NCI-H460 (cell line): ENCODE measurements at regions not wholly inside any gene's neighbourhood (a gene's known extent, or its start where the extent isn't known, plus 50 kb on each side); places are given as distances from the start of the nearest gene placed in this dataset.
"Not testable (repeated sequence)": the region's sequence is repeated elsewhere in the genome, so short reads cannot be mapped to it uniquely, and the experiment has no call there.

Experiments used
- DNase-seq: peaks from one replicate; pipeline ENCODE4 v3.0.0-alpha.2; 2016; ENCODE audit warnings: low read depth; ENCODE audit errors: extremely low read depth

- DNase-seq = no peak
Observed at GRCh38 chr7:14974688-14975087, 72.1 kb upstream of the DGKB start.

DNA sequence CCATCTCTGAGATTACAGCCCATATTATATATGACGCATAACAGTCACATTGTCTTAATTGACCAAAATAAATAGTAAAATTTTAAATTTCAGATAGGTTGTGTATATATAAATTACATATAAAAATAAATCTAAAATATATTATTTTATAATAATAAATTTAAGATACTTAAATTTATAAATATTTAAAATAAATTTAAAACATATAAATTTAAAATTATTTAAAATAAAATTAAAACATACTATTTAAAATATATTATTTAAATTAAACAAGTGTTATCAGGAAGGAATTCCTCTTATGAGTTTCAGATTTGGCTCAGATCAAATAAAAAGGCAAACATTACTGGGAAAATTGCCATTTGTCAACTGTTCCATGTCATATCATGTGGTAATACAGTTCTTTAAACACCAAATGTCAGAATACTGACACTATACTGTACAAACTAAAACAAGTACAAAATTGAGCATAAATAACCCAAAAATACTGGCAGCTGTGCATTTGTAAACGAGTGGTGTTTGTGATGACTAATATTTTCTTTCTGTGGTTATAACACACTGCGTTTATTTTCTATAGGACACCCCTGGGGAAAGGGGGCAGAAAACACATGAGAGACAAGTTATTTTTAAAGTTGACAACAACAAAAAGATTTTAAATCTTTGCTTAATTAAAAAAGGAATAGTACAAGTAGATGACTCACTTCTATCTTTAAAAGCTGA is 71.3 kb upstream of the DGKB start:
- no peak for DNase-seq

- not testable (repeated sequence) for DNase-seq
Observed at GRCh38 chr7:14971678-14972077, 69.1 kb upstream of the DGKB start.

- DNase-seq = not testable (repeated sequence)
Observed at GRCh38 chr7:14967376-14967775, 64.8 kb upstream of the DGKB start.

DNA sequence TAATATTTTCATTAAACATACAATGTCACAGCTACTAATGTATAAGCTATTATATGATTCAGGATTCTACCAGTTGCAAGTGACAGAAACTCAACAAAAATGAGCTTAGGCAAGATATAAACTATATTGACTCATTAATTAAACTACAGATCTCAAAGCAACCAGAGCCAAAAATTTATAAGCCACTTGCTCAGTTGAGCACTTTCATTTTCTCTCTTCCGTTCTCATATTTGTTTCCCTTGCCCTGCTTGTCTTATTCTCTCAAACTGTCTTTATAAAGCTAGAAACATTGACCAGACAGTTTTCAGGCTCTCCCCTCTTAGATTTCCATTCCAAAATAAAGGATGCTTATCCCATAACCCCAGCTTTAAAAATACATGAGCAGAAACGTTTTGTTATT is 60.2 kb upstream of the DGKB start:
- DNase-seq = no peak

DNA sequence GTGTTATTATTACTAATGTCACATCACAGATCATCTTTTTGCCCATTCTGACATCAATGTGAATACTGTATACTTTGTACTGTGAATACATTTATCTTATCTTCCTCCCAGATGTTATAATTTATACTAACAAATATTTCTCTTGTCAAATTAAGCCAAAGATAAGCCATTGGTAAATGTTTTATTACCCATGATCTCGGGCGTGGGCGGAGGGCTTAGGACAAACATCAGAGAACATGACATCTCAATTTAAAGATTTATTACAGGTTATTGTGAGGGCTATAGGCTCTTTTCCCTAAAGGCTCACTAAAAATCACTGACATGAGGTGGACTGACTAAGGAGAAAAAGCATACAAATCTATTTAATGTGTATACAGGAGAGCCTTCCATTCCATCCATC is 58.2 kb upstream of the DGKB start:
- no peak for DNase-seq

GRCh38 chr7:14959339-14959738 is 56.8 kb upstream of the DGKB start:
- DNase-seq = no peak

DNA sequence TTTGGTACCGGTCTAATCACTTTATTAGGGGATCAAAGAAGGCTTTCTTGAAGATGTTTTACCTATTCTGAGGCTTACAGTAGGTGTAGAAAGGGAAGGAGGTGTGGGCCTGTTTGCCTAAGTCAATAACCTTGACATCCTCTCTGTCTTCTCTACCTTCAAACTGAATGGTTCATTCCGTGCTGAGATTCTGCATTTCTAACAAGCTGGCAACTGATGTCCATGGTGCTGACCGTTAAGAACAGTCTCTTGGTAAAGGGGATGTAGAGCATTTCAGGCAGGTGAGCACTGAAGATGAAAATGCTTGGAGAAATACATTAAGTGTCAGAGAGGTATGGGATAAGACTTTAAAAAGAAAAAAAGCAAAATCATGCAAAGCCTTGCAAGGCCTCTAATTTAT is 51.5 kb upstream of the DGKB start:
- no peak for DNase-seq
